ENCODE measurements at regions not wholly inside any gene's neighbourhood (a gene's known extent, or its start where the extent isn't known, plus 50 kb on each side); places are given as distances from the start of the nearest gene placed in this dataset.

DNA sequence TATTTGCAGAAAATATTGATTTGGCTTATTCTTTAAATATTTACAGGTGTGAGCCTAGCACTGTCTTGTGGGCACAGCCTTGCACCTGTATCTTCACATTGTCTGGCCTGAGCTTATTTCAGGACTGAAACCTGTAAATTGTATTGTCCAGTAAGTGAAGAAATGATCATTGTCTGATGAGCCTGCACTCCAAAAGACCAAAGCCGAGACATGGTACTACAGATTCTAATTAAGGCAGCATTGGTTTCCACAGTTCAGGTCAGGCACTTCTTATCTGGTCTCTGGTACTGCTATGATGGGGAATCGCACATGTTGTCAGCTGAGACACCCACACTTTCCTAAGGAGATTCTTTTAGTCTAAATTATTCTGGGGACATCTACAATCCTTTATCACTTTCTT, 479.0 kb downstream of the TDRD15 start:
- Histone ChIP-seq H3K36me3 (ENCODE audit: control insufficient read depth, insufficient read depth, low read length) (no peaks in the 10 kb centered on the region), H2BK120ac (ENCODE audit: low read depth, low read length) (no peak overlapping the region), H3K56ac (ENCODE audit: low read length) (no peak overlapping the region), H3K4me2 (ENCODE audit: low read length) (no peak overlapping the region), H3K79me2 (ENCODE audit: control insufficient read depth, insufficient read depth, low read length) (no peaks in the 10 kb centered on the region), H3K18ac (ENCODE audit: low read length) (no peak overlapping the region), H2BK15ac (replicated peaks; ENCODE audit: low read depth) (no peak overlapping the region), H4K5ac (ENCODE audit: low read length) (no peak overlapping the region), H2BK5ac (ENCODE audit: low read length) (no peak overlapping the region), H4K8ac (ENCODE audit: low read depth, low read length) (no peak overlapping the region), H3K4me3 (ENCODE audit: low read length) (no peak overlapping the region), H3K4me1 (ENCODE audit: control insufficient read depth, low read depth, low read length) (no peaks in the 10 kb centered on the region), H3K23ac (ENCODE audit: low read length) (no peak overlapping the region), H2AK5ac (ENCODE audit: low read length) (no peak overlapping the region), H3K27ac (ENCODE audit: low read depth, low read length) (no peak overlapping the region), H3K4ac (ENCODE audit: low read depth, low read length) (no peak overlapping the region), H3K27me3 (ENCODE audit: insufficient read depth, low read length, poor library complexity) (no peaks in the 10 kb centered on the region), H3K9ac (ENCODE audit: low read length) (no peak overlapping the region), H3K79me1 (ENCODE audit: low read length) (no peaks in the 10 kb centered on the region)
- WGBS (ENCODE audit: extremely low coverage, insufficient coverage, low lambda C conversion rate) = no CpG with 5 or more reads among the region's 2 CpGs
- DNase-seq = no peak

DNA sequence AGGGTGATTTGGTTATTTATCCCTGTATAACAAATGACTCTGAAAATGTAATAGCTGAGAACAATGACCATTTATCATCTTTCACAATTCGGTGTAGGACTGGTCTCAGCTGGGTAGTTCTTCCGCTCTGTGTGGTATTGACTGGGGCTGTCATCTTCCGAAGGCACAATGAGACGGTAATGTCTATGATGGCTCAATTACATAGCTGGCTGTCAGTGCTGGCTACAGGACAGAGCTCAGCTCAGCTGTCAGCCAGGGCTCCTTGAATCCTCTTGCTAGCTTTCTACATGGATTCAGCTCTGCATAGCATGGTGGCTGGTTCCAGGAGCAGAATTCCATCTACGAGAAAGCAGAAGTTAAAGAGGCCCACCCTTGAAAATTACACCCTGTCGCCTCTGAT, 483.8 kb downstream of the TDRD15 start:
- H2BK120ac ChIP-seq (ENCODE audit: low read depth, low read length) = no peak overlapping the region
- no peak overlapping the region for H3K4me2 ChIP-seq (ENCODE audit: low read length)
- H2BK5ac ChIP-seq (ENCODE audit: low read length) = no peak overlapping the region
- H4K5ac ChIP-seq (ENCODE audit: low read length) = no peak overlapping the region
- H2AK5ac ChIP-seq (ENCODE audit: low read length) = no peak overlapping the region
- H3K4ac ChIP-seq (ENCODE audit: low read depth, low read length) = no peak overlapping the region
- no peak overlapping the region for H3K18ac ChIP-seq (ENCODE audit: low read length)
- H3K23ac ChIP-seq (ENCODE audit: low read length) = no peak overlapping the region
- no peak for DNase-seq
- no peak overlapping the region for H4K8ac ChIP-seq (ENCODE audit: low read depth, low read length)
- WGBS (ENCODE audit: extremely low coverage, insufficient coverage, low lambda C conversion rate) = no CpG with 5 or more reads among the region's 6 CpGs
- H2BK15ac ChIP-seq (replicated peaks; ENCODE audit: low read depth) = no peak overlapping the region
- H3K79me2 ChIP-seq (ENCODE audit: control insufficient read depth, insufficient read depth, low read length) = no peaks in the 10 kb centered on the region
- H3K4me3 ChIP-seq (ENCODE audit: low read length) = no peak overlapping the region
- H3K9ac ChIP-seq (ENCODE audit: low read length) = no peak overlapping the region
- H3K36me3 ChIP-seq (ENCODE audit: control insufficient read depth, insufficient read depth, low read length) = no peaks in the 10 kb centered on the region
- no peak overlapping the region for H3K56ac ChIP-seq (ENCODE audit: low read length)
- no peaks in the 10 kb centered on the region for H3K4me1 ChIP-seq (ENCODE audit: control insufficient read depth, low read depth, low read length)
- no peak overlapping the region for H3K27ac ChIP-seq (ENCODE audit: low read depth, low read length)
- no peaks in the 10 kb centered on the region for H3K79me1 ChIP-seq (ENCODE audit: low read length)
- no peaks in the 10 kb centered on the region for H3K27me3 ChIP-seq (ENCODE audit: insufficient read depth, low read length, poor library complexity)

DNA sequence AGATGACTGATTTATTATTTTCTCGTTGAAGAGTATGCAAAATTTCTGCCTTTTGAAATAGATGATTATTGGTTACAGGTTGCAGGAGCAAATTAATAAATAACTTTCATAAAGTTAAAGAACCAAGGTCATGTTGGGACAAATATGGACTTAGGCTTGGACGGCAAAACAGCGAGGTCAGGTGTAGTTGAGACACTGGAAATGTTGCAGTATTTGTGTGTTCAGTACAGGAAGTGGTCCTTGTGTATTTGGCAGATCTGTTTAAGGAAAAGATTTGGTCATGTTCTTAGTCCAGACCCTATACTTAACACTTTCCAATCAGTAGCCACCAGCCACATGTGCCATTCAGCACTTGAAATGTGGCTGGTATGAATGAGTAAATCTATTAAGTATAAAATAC, 486.5 kb downstream of the TDRD15 start:
- no peak overlapping the region for H4K5ac ChIP-seq (ENCODE audit: low read length)
- no peak overlapping the region for H3K18ac ChIP-seq (ENCODE audit: low read length)
- no peak overlapping the region for H3K9ac ChIP-seq (ENCODE audit: low read length)
- H2BK5ac ChIP-seq (ENCODE audit: low read length) = no peak overlapping the region
- H3K27me3 ChIP-seq (ENCODE audit: insufficient read depth, low read length, poor library complexity) = no peaks in the 10 kb centered on the region
- no peak overlapping the region for H3K4me3 ChIP-seq (ENCODE audit: low read length)
- no CpG with 5 or more reads among the region's 3 CpGs for WGBS (ENCODE audit: extremely low coverage, insufficient coverage, low lambda C conversion rate)
- no peaks in the 10 kb centered on the region for H3K4me1 ChIP-seq (ENCODE audit: control insufficient read depth, low read depth, low read length)
- no peaks in the 10 kb centered on the region for H3K36me3 ChIP-seq (ENCODE audit: control insufficient read depth, insufficient read depth, low read length)
- no peaks in the 10 kb centered on the region for H3K79me1 ChIP-seq (ENCODE audit: low read length)
- DNase-seq = no peak
- H3K79me2 ChIP-seq (ENCODE audit: control insufficient read depth, insufficient read depth, low read length) = no peaks in the 10 kb centered on the region
- H3K23ac ChIP-seq (ENCODE audit: low read length) = no peak overlapping the region
- H2BK15ac ChIP-seq (replicated peaks; ENCODE audit: low read depth) = no peak overlapping the region
- H3K4ac ChIP-seq (ENCODE audit: low read depth, low read length) = no peak overlapping the region
- no peak overlapping the region for H3K27ac ChIP-seq (ENCODE audit: low read depth, low read length)
- H2AK5ac ChIP-seq (ENCODE audit: low read length) = no peak overlapping the region
- H3K4me2 ChIP-seq (ENCODE audit: low read length) = no peak overlapping the region
- no peak overlapping the region for H3K56ac ChIP-seq (ENCODE audit: low read length)
- no peak overlapping the region for H4K8ac ChIP-seq (ENCODE audit: low read depth, low read length)
- no peak overlapping the region for H2BK120ac ChIP-seq (ENCODE audit: low read depth, low read length)

DNA sequence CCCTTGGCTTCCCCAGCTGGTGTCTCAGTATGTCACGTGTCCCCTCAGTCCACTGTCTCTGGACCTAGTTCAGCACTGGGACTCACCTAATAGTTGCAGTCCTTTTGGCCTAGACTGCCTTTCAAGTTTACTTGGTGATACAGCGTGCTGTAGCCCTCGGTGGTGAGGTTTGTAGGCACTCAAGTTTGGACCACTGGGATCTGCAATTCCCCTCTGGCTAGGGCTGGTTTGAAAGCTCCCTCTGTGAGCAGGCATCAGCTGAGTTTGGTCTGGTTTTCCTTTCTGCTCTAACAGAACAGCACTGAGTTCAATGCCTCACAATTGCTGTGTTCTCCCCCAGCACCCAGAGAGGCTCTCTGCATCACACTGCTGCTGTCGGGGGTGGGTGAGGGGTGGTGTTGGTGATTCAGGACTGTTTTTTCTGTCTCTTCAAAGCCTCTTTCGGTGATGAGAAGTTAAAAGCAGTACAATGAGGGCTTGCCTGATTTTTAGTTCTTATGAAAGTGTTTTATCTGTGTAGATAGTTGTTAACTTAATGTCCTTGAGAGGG, 494.2 kb downstream of the TDRD15 start:
- WGBS (ENCODE audit: extremely low coverage, insufficient coverage, low lambda C conversion rate) = no CpG with 5 or more reads among the region's 5 CpGs

DNA sequence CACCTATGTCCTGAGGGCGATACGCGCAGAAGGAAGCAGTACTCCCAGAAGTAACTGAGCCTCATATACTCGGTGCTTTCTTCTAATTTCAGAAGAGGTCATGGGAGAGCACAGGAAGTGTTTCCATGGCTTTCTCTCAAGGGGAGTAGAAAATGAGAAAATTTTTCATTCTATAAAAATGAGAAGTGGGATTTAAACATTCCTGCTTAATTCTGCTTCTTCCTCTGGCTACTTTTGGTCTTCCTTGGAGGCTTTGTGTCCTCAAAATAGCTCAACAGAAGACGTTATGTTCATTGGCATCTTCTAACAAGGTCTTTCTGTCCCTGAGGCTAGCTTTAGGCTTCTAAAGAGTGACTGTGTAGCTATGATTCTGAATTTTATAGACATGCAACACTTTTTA, 497.0 kb downstream of the TDRD15 start:
- no CpG with 5 or more reads among the region's 5 CpGs for WGBS (ENCODE audit: extremely low coverage, insufficient coverage, low lambda C conversion rate)

More for the DNA sequence above, 494.2 kb downstream of the TDRD15 start:
- Histone ChIP-seq H3K4me3 (ENCODE audit: low read length) (no peak overlapping the region), H3K4me2 (ENCODE audit: low read length) (no peak overlapping the region), H3K9ac (ENCODE audit: low read length) (no peak overlapping the region), H3K4me1 (ENCODE audit: control insufficient read depth, low read depth, low read length) (no peaks in the 10 kb centered on the region), H4K5ac (ENCODE audit: low read length) (no peak overlapping the region), H3K79me2 (ENCODE audit: control insufficient read depth, insufficient read depth, low read length) (no peaks in the 10 kb centered on the region), H2AK5ac (ENCODE audit: low read length) (no peak overlapping the region), H2BK15ac (replicated peaks; ENCODE audit: low read depth) (no peak overlapping the region), H3K27ac (ENCODE audit: low read depth, low read length) (no peak overlapping the region), H3K36me3 (ENCODE audit: control insufficient read depth, insufficient read depth, low read length) (no peaks in the 10 kb centered on the region), H3K79me1 (ENCODE audit: low read length) (no peaks in the 10 kb centered on the region), H2BK120ac (ENCODE audit: low read depth, low read length) (no peak overlapping the region), H3K27me3 (ENCODE audit: insufficient read depth, low read length, poor library complexity) (no peaks in the 10 kb centered on the region), H3K4ac (ENCODE audit: low read depth, low read length) (no peak overlapping the region), H3K56ac (ENCODE audit: low read length) (no peak overlapping the region), H4K8ac (ENCODE audit: low read depth, low read length) (no peak overlapping the region), H2BK5ac (ENCODE audit: low read length) (no peak overlapping the region), H3K23ac (ENCODE audit: low read length) (no peak overlapping the region), H3K18ac (ENCODE audit: low read length) (no peak overlapping the region)
- DNase-seq = no peak

DNA sequence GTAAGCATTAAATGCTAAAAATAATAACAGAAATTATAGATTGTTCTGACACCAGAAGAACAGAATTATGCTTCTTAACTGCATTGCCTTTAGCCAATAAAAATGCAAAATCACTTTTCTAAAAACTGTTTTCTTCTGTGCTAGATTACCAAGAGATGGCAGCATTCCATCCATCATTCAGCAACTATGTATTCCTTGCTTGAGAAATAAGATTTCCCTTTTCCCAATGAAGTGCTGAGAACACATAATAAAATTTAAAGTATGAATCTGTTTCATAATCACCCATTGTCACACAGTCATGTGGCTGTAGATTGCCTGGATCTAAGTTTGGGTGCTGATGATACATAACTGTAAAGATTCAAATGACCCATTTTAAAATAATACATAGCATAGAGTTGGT, 504.2 kb downstream of the TDRD15 start:
- Histone ChIP-seq H2AK5ac (ENCODE audit: low read length) (no peak overlapping the region), H3K36me3 (ENCODE audit: control insufficient read depth, insufficient read depth, low read length) (no peaks in the 10 kb centered on the region), H4K5ac (ENCODE audit: low read length) (no peak overlapping the region), H3K27me3 (ENCODE audit: insufficient read depth, low read length, poor library complexity) (no peaks in the 10 kb centered on the region), H3K4me3 (ENCODE audit: low read length) (no peak overlapping the region), H3K4me2 (ENCODE audit: low read length) (no peak overlapping the region), H3K18ac (ENCODE audit: low read length) (no peak overlapping the region), H3K27ac (ENCODE audit: low read depth, low read length) (no peak overlapping the region), H4K8ac (ENCODE audit: low read depth, low read length) (no peak overlapping the region), H2BK120ac (ENCODE audit: low read depth, low read length) (no peak overlapping the region), H2BK5ac (ENCODE audit: low read length) (no peak overlapping the region), H3K4me1 (ENCODE audit: control insufficient read depth, low read depth, low read length) (no peaks in the 10 kb centered on the region), H3K56ac (ENCODE audit: low read length) (no peak overlapping the region), H3K79me1 (ENCODE audit: low read length) (no peaks in the 10 kb centered on the region), H3K23ac (ENCODE audit: low read length) (no peak overlapping the region), H3K9ac (ENCODE audit: low read length) (no peak overlapping the region), H3K4ac (ENCODE audit: low read depth, low read length) (no peak overlapping the region), H3K79me2 (ENCODE audit: control insufficient read depth, insufficient read depth, low read length) (no peaks in the 10 kb centered on the region), H2BK15ac (replicated peaks; ENCODE audit: low read depth) (no peak overlapping the region)
- DNase-seq = no peak

More for the DNA sequence above, 497.0 kb downstream of the TDRD15 start:
- Histone ChIP-seq H3K18ac (ENCODE audit: low read length) (no peak overlapping the region), H4K8ac (ENCODE audit: low read depth, low read length) (no peak overlapping the region), H3K36me3 (ENCODE audit: control insufficient read depth, insufficient read depth, low read length) (no peaks in the 10 kb centered on the region), H3K4me2 (ENCODE audit: low read length) (no peak overlapping the region), H3K56ac (ENCODE audit: low read length) (no peak overlapping the region), H3K23ac (ENCODE audit: low read length) (no peak overlapping the region), H3K27ac (ENCODE audit: low read depth, low read length) (no peak overlapping the region), H2AK5ac (ENCODE audit: low read length) (no peak overlapping the region), H3K4ac (ENCODE audit: low read depth, low read length) (no peak overlapping the region), H3K4me1 (ENCODE audit: control insufficient read depth, low read depth, low read length) (no peaks in the 10 kb centered on the region), H2BK120ac (ENCODE audit: low read depth, low read length) (no peak overlapping the region), H2BK5ac (ENCODE audit: low read length) (no peak overlapping the region), H3K4me3 (ENCODE audit: low read length) (no peak overlapping the region), H3K27me3 (ENCODE audit: insufficient read depth, low read length, poor library complexity) (no peaks in the 10 kb centered on the region), H3K9ac (ENCODE audit: low read length) (no peak overlapping the region), H3K79me2 (ENCODE audit: control insufficient read depth, insufficient read depth, low read length) (no peaks in the 10 kb centered on the region), H3K79me1 (ENCODE audit: low read length) (no peaks in the 10 kb centered on the region), H2BK15ac (replicated peaks; ENCODE audit: low read depth) (no peak overlapping the region), H4K5ac (ENCODE audit: low read length) (no peak overlapping the region)
- DNase-seq = no peak
